Endodermal cell (in vitro differentiated cells): ENCODE measurements at regions not wholly inside any gene's neighbourhood (a gene's known extent, or its start where the extent isn't known, plus 50 kb on each side); places are given as distances from the start of the nearest gene placed in this dataset.
"Not testable (repeated sequence)": the region's sequence is repeated elsewhere in the genome, so short reads cannot be mapped to it uniquely, and the experiment has no call there.

ENCODE experiments used
- DNase-seq: peaks from one replicate; pipeline ENCODE4 v3.0.0-alpha.2; 2017
- H3K27ac ChIP-seq: 2 replicates; pipeline ENCODE4 v1.5.1; 2013; ENCODE audit warnings: mild to moderate bottlenecking, low read depth, low read length, moderate library complexity
- H3K27me3 ChIP-seq: 2 replicates; pipeline ENCODE4 v1.6.1; 2013; ENCODE audit warnings: mild to moderate bottlenecking, low read length, moderate library complexity; ENCODE audit not compliant: insufficient read depth, control insufficient read depth, poor library complexity, severe bottlenecking
- H3K36me3 ChIP-seq: 2 replicates; pipeline ENCODE4 v1.7.0; 2013; ENCODE audit warnings: mild to moderate bottlenecking, low read length, moderate library complexity; ENCODE audit not compliant: control insufficient read depth, insufficient read depth
- H3K4me1 ChIP-seq: one replicate; pipeline ENCODE4 v1.7.0; 2013; ENCODE audit warnings: low read length; ENCODE audit not compliant: control insufficient read depth, insufficient read depth
- H3K4me3 ChIP-seq: 2 replicates; pipeline ENCODE4 v1.5.1; 2013; ENCODE audit warnings: mild to moderate bottlenecking, low read length, moderate library complexity
- H3K9ac ChIP-seq: 2 replicates; pipeline ENCODE4 v1.6.1; 2013; ENCODE audit warnings: mild to moderate bottlenecking, low read length, moderate library complexity; ENCODE audit not compliant: poor library complexity, severe bottlenecking; ENCODE audit errors: extremely low read depth
- H3K9me3 ChIP-seq: 2 replicates; pipeline ENCODE4 v1.6.1; 2013; ENCODE audit warnings: mild to moderate bottlenecking, low read length, moderate library complexity; ENCODE audit not compliant: control insufficient read depth
- H3K27ac Mint-ChIP-seq: 2 replicates; pipeline ENCODE4 v1.8.0; 2020; ENCODE audit warnings: mixed read lengths
- H3K27me3 Mint-ChIP-seq: 2 replicates; pipeline ENCODE4 v1.8.0; 2021; ENCODE audit warnings: mild to moderate bottlenecking, mixed read lengths; ENCODE audit not compliant: insufficient read depth
- H3K36me3 Mint-ChIP-seq: 2 replicates; pipeline ENCODE4 v1.8.0; 2020; ENCODE audit warnings: low read depth, mixed read lengths
- H3K4me1 Mint-ChIP-seq: 2 replicates; pipeline ENCODE4 v1.8.0; 2020; ENCODE audit warnings: mixed read lengths
- H3K4me3 Mint-ChIP-seq: 2 replicates; pipeline ENCODE4 v1.8.0; 2020; ENCODE audit warnings: mild to moderate bottlenecking, moderate library complexity, mixed read lengths
- H3K9me3 Mint-ChIP-seq: 2 replicates; pipeline ENCODE4 v1.8.0; 2020; ENCODE audit warnings: mild to moderate bottlenecking, mixed read lengths
- WGBS, 2 experiments: methylation state at CpG; one replicate each; pipeline versions ENCODE4 v1.1.5 to v1.1.7; 2013; ENCODE audit warnings: missing lambda C conversion rate in 2 of 2, mixed read lengths in 1 of 2; ENCODE audit not compliant: insufficient coverage in 1 of 2, insufficient read length in 1 of 2; 5-methylcytosine and 5-hydroxymethylcytosine counted together
- TF ChIP-seq, protein P1 (sequence below): fragments of 200-600 bp; sonication (generic); conservative IDR thresholded peaks from 2 replicates; pipeline ENCODE4 v1.5.0; 2021; ENCODE audit warnings: antibody characterized with exemption, mild to moderate bottlenecking

DNA sequence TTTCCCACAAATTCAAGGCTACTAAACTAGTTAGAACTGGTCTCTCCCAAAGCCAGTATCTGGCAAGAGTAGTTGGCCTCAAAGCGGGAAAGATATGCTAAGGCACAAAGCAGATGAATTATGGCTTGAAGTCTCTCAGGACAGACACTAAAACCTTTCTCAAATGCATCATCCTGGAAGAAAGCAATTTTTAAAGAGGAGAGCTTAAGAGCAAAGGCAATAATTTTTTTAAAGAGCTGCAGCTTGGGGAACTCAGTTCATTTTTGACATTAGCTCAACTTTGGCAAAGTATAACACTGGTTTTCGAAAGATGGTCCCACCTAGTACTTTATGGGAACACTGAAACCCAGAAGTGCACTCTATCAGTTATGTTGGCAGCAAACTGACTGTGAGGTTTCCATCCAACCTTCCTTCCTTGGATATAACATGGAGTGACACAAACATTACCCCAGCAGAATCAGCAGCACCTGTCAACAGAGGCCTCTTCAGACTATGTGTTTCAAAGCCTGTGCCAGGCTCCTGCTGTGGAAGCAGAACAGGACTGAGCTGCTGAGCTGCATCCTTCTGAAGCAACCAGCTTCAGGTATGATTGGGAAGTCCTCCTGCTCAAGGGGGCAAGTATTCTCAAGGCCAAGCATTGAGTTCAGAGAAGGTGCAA is 852.3 kb upstream of the HS3ST5 start:
- Histone ChIP-seq H3K27me3 (no peaks in the 10 kb centered on the region), H3K9ac (no peak overlapping the region), H3K9me3 (peaks cover 38% of the 10 kb centered on the region), H3K36me3 (no peaks in the 10 kb centered on the region), H3K4me3 (no peak overlapping the region), H3K27ac (no peak overlapping the region), H3K4me1 (no peaks in the 10 kb centered on the region)
- peaks cover 11% of the 10 kb centered on the region for H3K36me3 Mint-ChIP-seq
- H3K27me3 Mint-ChIP-seq = no peaks in the 10 kb centered on the region
- peaks cover 28% of the 10 kb centered on the region for H3K9me3 Mint-ChIP-seq
- no peak for DNase-seq
- 94 to 100% methylated on average over 1 to 2 of the region's 2 CpGs for WGBS, 2 experiments
- TF ChIP-seq, protein P1, sequence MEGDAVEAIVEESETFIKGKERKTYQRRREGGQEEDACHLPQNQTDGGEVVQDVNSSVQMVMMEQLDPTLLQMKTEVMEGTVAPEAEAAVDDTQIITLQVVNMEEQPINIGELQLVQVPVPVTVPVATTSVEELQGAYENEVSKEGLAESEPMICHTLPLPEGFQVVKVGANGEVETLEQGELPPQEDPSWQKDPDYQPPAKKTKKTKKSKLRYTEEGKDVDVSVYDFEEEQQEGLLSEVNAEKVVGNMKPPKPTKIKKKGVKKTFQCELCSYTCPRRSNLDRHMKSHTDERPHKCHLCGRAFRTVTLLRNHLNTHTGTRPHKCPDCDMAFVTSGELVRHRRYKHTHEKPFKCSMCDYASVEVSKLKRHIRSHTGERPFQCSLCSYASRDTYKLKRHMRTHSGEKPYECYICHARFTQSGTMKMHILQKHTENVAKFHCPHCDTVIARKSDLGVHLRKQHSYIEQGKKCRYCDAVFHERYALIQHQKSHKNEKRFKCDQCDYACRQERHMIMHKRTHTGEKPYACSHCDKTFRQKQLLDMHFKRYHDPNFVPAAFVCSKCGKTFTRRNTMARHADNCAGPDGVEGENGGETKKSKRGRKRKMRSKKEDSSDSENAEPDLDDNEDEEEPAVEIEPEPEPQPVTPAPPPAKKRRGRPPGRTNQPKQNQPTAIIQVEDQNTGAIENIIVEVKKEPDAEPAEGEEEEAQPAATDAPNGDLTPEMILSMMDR = no peak
- no peaks in the 10 kb centered on the region for H3K4me1 Mint-ChIP-seq
- H3K4me3 Mint-ChIP-seq = no peak overlapping the region
- H3K27ac Mint-ChIP-seq = no peak overlapping the region

DNA sequence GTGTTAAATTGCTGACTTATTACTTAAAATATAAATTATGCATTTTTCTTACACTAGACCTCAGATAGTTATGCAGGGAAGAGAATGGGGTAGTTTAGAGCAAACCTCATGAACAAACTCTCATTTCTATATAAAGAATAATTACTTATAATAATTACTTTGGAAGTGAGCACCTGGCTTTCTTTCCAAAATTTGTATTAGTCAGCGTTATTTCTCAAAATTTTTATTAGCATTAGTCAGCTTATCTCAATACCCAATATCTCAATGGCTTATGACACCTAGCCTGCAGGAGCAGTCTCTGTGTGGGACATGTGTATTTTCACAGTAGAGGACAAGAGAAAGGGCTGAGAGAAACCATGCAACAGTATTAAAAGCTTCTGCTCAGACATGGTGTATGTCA is 849.2 kb upstream of the HS3ST5 start:
- H3K27me3 Mint-ChIP-seq = no peaks in the 10 kb centered on the region
- no peak overlapping the region for H3K9ac ChIP-seq
- no peak for DNase-seq
- H3K36me3 ChIP-seq = no peaks in the 10 kb centered on the region
- TF ChIP-seq, protein P1 = no peak
- H3K9me3 ChIP-seq = peaks cover 6% of the 10 kb centered on the region
- H3K27ac ChIP-seq = no peak overlapping the region
- peaks cover under 1% of the 10 kb centered on the region for H3K9me3 Mint-ChIP-seq
- no peaks in the 10 kb centered on the region for H3K27me3 ChIP-seq
- no peak overlapping the region for H3K4me3 Mint-ChIP-seq
- 92% methylated on average over 1 of the region's 1 CpG; no CpG with 5 or more reads in 1 of the 2 experiments for WGBS, 2 experiments
- no peaks in the 10 kb centered on the region for H3K36me3 Mint-ChIP-seq
- no peaks in the 10 kb centered on the region for H3K4me1 ChIP-seq
- H3K27ac Mint-ChIP-seq = no peak overlapping the region
- no peak overlapping the region for H3K4me3 ChIP-seq
- no peaks in the 10 kb centered on the region for H3K4me1 Mint-ChIP-seq

DNA sequence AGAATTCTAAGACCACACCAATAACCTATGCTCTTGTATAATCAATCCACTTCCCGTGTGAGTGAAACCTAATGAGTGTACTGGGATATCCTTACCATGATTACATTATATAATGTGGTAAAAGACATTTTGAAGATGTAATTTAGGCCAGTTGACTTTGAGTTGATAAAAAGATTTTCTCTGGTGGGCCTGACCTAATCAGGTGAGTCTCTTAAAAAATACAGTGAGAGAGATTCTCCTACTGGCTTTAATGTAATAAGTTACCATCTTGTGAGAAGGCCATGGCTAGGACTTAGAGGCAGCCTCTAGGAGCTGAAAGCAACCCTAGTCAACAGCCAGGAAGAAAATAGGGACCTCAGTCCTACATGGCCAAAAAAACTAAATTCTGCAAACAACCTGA is 847.7 kb upstream of the HS3ST5 start:
- no peaks in the 10 kb centered on the region for H3K4me1 Mint-ChIP-seq
- whole genome bisulfite sequencing, 2 experiments = no CpG with 5 or more reads among the region's 1 CpG
- H3K27me3 ChIP-seq = no peaks in the 10 kb centered on the region
- no peaks in the 10 kb centered on the region for H3K9me3 ChIP-seq
- no peak for DNase-seq
- H3K36me3 Mint-ChIP-seq = no peaks in the 10 kb centered on the region
- no peaks in the 10 kb centered on the region for H3K27me3 Mint-ChIP-seq
- no peaks in the 10 kb centered on the region for H3K36me3 ChIP-seq
- H3K9me3 Mint-ChIP-seq = no peaks in the 10 kb centered on the region
- H3K27ac ChIP-seq = no peak overlapping the region
- H3K4me1 ChIP-seq = no peaks in the 10 kb centered on the region
- H3K4me3 ChIP-seq = no peak overlapping the region
- H3K9ac ChIP-seq = no peak overlapping the region
- TF ChIP-seq, protein P1 = no peak
- no peak overlapping the region for H3K4me3 Mint-ChIP-seq
- H3K27ac Mint-ChIP-seq = no peak overlapping the region

DNA sequence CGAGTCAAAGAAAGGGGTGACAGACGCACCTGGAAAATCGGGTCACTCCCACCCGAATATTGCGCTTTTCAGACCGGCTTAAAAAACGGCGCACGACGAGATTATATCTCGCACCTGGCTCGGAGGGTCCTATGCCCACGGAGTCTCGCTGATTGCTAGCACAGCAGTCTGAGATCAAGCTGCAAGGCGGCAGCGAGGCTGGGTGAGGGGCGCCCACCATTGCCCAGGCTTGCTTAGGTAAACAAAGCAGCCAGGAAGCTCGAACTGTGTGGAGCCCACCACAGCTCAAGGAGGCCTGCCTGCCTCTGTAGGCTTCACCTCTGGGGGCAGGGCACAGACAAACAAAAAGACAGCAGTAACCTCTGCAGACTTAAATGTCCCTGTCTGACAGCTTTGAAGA is 832.6 kb upstream of the HS3ST5 start:
- H3K9me3 ChIP-seq, H3K27ac Mint-ChIP-seq, H3K27me3 Mint-ChIP-seq, H3K27me3 ChIP-seq, H3K4me1 ChIP-seq, H3K27ac ChIP-seq, H3K4me1 Mint-ChIP-seq, DNase-seq, H3K4me3 ChIP-seq, H3K9ac ChIP-seq, H3K36me3 Mint-ChIP-seq, H3K4me3 Mint-ChIP-seq, H3K36me3 ChIP-seq, H3K9me3 Mint-ChIP-seq: not testable (repeated sequence)
- WGBS, 2 experiments = 93% methylated on average over 18 of the region's 18 CpGs; no CpG with 5 or more reads in 1 of the 2 experiments
